ENCODE measurements at regions not wholly inside any gene's neighbourhood (a gene's known extent, or its start where the extent isn't known, plus 50 kb on each side); places are given as distances from the start of the nearest gene placed in this dataset.
"Not testable (repeated sequence)": the region's sequence is repeated elsewhere in the genome, so short reads cannot be mapped to it uniquely, and the experiment has no call there.

GRCh38 chr12:3421191-3421978, 69.6 kb upstream of the PRMT8 start:
- no peak for DNase-seq

- not testable (repeated sequence) for DNase-seq
Observed at GRCh38 chr12:3424796-3425195, 66.2 kb upstream of the PRMT8 start.

- no peak for DNase-seq
Observed at GRCh38 chr12:3427956-3428355, 63.0 kb upstream of the PRMT8 start.

DNA sequence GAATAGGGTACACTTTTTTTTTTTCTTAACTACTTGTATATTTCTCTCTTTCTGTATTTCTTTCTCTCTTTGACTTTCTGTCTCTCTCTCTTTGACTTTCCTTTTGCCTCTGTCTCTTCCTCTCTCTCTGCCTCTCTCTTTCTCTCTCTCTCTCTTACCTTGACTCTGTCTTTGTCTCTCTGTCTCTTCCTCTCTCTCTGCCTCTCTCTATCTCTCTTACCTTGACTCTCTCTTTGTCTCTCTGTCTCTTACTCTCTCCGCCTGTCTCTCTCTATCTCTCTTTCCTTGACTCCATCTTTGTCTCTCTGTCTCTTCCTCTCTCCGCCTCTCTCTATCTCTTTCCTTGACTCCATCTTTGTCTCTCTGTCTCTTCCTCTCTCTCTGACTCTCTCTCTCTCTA, 62.4 kb upstream of the PRMT8 start:
- DNase-seq, result no peak

DNA sequence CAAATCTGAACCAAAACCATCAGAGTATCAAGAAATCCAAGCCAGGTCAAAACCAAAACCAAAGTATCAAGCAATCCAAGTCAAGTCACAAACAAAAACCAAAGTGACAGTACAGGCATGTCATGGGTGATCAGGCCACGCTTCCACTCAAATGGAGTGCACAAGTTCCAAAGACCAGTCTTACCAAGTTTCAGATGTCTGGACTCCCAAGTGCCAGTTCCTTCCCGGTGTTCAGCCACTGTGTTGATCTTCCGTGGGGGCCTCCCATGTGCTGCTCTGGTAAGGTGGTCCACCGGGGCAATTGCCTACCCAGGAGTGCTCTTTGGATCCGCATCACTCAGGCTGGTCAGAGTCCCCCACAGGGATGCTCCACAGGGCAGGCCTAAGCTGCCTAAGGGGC, 61.5 kb upstream of the PRMT8 start:
- not testable (repeated sequence) for DNase-seq

DNA sequence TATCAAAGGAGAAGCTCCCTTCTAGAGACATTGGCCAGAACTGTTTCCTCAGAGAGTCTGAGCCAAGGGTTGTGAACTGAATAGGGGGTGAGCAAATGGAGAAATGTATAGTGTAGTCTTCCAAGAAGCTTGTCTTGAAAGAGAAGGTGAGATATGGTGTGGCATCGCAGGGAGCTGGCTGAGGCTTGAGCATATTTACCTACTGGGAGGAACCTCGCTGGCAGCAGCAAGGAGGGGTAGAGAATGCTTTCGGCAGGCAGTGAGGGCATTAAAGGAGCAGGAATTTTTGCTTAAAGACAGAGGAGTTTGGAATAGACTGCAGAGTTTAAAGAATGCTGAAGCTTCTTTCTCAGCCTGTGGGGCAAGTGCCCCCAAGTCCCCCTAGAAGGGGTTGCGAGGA, 59.3 kb upstream of the PRMT8 start:
- no peak for DNase-seq

GRCh38 chr12:3432176-3432742, 58.7 kb upstream of the PRMT8 start:
- DNase-seq, result peak; percentile 18

- no peak for DNase-seq
Observed at GRCh38 chr12:3432868-3433267, 58.1 kb upstream of the PRMT8 start.

DNA sequence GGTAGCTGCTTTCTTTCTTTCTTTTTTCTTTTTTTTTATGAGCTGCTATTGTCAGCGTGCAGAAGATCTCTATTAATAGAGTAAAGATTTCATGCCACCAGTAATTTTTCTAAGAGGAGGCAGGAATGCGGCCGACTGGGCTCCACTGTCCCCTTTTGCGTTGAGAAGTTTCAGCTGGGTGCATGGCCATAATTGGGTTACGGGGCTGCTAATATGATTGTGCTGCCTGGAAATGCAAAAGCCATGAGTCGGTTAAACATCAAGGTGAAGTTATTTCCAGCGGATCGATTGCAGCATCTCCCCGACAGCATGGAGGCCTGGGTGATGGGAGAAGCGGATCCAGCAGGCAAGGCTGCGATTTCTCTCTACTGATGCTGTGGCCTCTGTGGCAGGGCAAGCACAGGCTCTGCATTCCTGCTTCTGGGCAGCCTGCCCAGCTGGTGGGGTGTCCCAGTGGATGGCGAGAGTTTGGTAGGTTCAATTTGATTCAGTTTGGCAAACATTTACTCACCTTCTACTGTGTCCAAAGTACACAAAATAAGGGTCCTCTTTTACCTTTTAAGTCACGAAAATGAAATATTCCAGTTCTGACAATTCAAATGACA, 54.4 kb upstream of the PRMT8 start:
- no peak for DNase-seq

DNA sequence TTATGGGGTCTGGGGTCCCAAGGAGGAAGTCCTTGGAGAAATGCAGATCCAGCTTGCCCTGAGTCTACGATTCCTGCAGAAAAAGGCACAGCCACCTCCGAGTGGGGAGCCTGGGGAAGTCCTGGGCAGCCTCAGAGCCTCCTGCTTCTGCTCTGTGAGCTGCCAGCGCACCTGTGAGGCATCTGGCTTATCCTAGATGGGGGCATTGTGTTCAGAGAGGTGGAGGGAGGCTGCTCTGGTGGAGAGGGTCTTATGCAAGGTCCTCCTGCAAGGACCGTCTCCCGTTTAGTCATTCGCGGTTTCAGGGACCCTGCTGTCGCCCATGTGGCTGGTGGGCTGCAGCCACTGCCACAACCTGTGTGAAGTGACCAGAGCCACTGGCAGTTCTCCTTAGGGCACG, 53.0 kb upstream of the PRMT8 start:
- DNase-seq, result no peak

- no peak for DNase-seq
Observed at GRCh38 chr12:3438401-3438800, 52.6 kb upstream of the PRMT8 start.
